HG03196 (cell line): ENCODE measurements at regions not wholly inside any gene's neighbourhood (a gene's known extent, or its start where the extent isn't known, plus 50 kb on each side); places are given as distances from the start of the nearest gene placed in this dataset.

Experiments
- ATAC-seq: cut with Tn5 transposase; IDR thresholded peaks from one replicate; pipeline ENCODE4 v1.9.1; 2021; ENCODE audit not compliant: unreplicated experiment

DNA sequence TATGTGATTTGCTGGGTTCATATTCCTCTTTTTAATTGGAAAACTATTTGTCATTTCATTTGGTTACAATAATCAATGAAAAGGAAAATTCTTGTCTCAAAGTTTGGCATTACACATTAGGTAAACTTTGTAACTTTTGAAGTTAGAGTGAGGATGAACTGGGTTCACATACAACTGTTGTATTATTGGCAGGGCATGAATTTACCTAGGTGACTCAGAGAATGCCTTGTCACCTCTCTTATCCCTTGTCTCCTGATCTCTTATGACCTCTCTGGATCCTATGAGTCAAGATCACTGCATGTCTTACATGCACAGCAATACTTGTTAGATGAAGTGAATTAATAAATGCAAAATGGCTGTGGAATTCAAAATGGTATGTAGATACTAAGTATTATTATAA, 563.4 kb upstream of the GCFC2 start:
- ATAC-seq, result no peak

DNA sequence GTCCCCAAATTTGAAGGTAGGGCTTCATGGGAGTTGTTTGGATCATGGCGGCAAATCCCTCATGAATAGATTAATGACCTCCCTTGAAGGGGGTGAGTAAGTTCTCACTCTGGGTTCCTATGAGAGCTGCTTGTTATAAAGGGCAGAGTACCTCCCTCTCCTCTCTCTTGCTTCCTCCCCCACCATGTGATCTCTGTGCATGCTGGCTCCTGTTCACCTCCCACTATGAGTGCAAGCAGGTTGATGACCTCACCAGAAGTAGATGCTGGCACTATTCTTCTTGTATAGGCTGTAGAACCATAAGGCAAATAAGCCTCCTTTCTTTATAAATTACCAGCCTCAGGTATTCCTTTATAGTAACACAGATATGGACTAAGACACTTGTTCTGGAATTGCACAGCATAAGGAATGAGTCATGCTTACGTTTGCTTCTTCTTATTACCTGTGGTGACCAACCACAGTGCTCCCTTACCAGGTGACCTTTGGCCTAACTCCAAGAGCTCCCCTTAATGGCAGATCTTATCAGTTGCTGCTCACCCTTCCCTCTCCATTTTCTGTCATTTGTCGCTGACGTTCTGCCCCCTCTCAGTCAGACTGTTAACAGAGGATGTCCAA, 559.5 kb upstream of the GCFC2 start:
- ATAC-seq, result no peak

GRCh38 chr2:76268902-76269620, 558.3 kb upstream of the GCFC2 start:
- ATAC-seq, result no peak

DNA sequence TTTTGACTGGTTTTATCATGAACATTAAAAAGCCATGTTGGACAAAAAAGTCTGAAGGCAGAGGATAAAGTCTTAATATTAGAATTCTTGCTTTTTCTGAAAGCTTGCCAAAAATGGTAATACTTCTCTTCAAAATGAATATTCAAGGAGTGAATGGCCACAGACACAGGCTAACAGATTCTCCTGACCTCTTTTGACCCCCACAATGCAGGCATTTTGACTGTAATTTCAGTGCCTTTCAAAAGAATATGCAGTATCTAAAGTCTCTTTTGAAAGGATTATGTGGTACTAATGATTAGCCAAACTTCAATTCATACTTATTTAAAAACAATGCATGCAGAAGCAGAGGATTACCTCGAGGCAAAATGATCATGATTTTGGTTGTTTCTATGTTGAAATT, 557.8 kb upstream of the GCFC2 start:
- no peak for ATAC-seq

DNA sequence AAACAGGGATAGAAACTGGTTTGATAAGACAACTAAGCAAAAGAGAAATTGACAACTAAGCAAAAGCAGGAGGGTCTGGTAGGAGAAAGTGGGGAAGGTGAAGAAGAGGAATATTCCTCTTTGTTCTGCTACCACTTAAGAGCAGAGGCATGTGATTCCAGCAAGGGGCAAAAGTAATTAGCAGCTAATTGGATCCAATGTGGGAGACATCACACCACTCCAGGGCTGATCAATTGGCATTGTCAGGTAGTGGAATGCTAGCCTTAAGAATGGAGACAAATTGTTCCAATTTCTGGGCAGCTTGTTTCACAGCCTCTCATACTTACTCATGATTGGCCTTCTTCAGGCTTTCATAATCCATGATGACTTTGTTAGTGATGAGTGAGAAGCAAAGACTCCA, 547.1 kb upstream of the GCFC2 start:
- no peak for ATAC-seq

DNA sequence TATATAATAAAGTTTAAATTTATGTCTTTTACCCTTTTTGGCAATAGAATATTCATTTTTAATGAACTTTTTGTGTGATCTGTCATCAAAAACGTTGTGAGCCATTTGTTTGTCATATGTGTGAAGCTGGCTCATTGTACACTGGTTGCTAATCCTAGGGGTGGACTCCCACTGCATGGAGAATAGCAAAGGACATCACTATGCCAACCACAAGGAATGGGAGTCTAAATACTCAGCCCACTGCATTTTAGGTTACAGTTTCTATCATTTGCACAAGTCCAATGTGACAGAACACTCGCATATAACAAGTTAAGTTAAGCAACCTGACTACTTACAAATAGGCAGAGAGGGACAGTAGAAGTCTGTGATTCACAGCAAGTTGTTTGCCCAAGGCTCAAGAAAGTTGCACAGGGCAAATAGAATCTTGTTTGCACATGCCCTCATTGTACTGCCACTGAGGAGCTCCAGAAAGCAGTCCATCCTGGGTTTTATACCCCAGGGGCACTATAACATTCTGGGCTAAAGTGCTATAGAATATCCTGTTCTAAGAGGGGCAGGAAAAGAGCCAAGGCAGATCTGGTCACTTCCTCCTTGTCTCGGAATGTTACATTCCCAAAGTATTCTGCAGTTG, 545.9 kb upstream of the GCFC2 start:
- no peak for ATAC-seq

- ATAC-seq, result no peak
Measured at GRCh38 chr2:76252704-76253103, 542.0 kb upstream of the GCFC2 start.

- ATAC-seq, result no peak
Measured at GRCh38 chr2:76251342-76251741, 540.6 kb upstream of the GCFC2 start.

DNA sequence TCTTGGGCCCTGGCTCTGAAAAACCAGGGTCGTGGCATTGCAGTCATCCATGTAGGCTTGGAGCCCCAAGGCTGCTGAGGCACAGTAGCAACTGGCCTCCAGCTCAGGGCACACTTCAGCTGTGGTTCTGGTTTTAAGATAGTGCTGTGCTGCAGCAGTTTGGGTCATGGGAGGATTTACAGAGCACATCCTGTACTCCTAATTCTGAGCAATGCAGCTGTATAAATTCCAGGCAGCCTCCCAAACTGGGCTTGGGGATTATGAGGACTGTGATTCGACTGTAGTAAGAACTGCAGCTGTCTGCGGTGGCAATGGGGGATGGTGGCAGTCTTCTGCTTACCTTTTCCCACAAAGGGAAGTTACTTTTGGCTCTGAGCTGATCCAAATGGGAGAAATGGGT, 536.3 kb upstream of the GCFC2 start:
- no peak for ATAC-seq

DNA sequence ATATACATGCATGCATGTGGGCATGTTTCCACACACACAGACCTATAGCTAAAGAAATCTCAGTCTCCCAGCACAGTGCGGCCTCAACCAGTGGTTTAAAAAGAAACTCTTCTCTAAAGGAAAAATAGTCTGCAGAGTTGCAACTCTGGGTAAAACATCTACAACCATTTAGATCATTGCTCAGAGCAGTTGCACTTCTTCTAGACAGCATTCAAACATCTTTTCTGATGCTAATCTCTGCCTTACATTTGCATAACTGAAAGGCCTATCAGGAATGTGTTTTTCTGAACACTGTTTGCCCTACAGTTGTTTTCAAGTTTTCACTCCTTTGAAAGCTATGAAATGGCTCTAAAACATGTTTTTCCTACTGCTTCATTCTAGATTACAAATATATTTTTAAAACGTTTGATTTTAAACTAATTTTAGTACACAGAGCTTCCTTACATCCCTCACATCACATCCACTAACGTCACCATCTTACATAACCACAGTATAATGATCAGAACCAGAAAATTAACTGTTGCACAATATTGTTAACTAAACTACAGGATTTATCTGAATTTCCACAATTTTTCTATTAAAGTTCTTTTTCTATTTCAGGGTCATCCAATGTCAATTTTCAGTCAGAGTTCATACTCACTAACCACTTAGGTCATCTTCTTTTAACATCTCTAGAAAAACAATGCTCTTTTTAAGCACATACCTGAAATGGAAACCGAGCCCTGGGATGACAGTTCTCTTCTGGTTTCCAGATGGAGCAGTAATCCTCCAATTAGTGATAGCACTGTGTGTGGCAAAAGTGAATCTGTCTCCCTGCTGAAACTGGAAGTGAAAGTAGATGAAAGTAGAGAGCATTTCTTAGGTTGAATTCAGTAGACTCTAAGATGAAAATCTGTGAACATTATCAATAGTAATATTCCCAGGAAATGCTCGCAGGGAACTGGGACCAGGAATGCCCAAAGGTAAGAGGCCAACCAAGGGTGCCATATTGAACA, 501.6 kb upstream of the GCFC2 start:
- ATAC-seq, result no peak

DNA sequence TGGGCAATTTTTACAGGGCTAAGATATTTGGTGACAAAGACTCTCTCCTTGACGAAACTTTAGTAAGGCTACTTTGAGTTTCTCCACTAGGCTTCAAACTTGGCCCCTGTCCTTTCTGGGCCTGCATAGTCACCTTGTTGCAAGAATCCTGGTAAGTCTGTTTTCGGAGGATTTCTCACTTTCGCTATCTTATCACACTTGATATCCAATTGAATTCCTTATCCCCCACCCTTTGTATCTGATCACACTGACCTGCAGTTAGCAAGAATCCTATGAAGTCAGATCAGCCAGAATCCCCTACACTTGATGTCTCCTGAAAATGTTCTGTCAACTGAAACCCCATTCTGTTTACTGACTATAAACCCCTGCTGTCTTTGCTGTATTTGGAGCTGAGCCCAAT, 499.8 kb upstream of the GCFC2 start:
- ATAC-seq, result no peak

DNA sequence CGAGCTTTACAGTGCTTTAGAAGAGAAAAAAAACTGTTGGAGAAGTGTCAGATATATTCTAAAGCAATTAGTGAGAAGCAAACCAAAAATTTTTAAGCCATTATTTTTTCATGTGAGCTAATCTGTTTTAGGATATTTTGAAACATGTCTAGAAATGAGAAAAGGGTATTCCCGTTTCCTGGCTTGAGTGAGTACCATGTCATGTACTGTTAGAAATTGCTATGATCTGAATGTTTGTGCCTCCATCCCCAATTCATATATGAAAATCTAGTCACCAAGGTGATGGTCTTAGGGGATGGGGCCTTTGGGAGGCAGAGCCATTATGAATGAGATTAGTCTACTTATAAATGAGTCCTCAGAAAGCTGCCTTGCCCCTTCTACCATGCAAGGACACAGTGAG, 493.3 kb upstream of the GCFC2 start:
- no peak for ATAC-seq

GRCh38 chr2:76202866-76203265, 492.2 kb upstream of the GCFC2 start:
- no peak for ATAC-seq

DNA sequence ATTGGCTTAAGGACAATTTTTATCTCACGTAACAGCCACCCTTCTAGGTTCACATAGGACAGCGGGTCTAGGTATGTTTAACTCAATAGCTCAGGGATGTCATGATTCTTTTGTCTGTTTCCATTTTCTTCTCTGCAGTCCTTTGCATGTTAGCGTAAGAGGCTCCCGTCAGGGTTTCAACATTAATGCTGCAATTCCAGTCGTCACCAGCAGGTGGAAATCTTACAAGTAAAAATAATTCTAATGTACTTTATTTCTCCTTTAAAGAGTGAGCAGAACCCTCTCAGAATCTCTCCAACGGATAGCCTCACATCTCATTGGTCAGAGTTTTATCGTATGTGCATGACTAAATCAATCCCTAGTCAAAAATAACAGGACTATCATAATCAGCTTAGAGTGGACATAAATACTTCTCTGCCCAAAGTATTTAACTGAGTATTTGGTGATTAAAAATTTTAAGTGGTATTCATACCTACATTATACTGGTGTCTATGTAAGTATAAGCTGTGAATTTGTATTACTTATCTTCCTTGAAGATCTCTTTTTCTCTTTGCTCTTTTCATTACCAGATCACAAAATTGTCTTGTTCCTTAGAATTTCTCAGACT, 487.2 kb upstream of the GCFC2 start:
- no peak for ATAC-seq

- no peak for ATAC-seq
Measured at GRCh38 chr2:76197428-76197827, 486.7 kb upstream of the GCFC2 start.

- no peak for ATAC-seq
Measured at GRCh38 chr2:76194031-76194775, 483.5 kb upstream of the GCFC2 start.

- ATAC-seq, result no peak
Measured at GRCh38 chr2:76193089-76193488, 482.4 kb upstream of the GCFC2 start.

DNA sequence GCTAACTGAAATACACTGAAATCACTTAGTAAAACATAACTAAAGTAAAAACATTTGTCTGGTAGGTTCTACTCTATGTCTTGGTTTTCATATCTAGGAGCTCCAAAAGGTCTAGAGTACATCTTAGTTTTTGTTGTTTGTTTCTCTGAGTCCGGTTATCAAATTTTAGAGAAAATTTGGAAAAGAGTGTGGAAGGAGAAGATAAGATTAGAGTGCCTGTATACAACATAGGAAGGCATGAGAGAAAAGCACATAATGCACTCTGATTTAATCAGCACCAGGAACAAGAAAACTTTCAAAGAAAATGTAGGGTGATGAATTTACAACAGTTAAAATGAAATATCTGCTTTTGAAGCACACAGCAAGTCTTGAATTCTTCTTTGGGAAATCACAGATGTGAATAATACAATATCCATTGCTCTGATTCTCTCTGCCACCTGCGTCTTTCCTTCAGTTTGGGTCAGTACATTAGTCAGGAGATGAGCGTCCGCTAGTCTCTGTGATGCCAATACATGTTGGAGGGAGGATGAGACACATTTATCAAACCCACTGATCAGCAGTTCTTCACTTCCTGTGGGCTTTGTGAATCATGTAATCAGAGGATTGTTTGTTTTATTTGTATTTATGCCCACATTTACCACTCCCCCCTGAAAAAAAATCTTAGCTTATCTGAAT, 477.8 kb upstream of the GCFC2 start:
- ATAC-seq, result no peak

DNA sequence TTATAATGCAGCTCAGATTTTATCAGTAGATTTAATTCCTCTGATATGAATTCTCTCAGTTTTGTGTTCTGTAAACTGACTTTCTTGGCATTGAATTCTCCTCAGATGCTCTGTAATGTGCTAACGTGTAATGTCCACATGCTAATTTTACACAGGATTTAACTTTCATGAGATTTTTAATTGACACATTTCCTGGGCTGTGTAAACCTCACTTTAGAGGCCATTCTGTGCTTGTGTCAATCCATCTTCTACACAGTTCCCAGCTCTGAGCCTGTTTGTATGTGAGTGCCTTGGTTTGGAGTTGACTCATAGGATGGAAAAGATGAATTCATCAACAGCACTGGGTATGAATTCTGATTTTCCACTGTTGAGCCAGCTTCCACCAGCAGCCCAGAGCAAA, 476.7 kb upstream of the GCFC2 start:
- ATAC-seq, result no peak

DNA sequence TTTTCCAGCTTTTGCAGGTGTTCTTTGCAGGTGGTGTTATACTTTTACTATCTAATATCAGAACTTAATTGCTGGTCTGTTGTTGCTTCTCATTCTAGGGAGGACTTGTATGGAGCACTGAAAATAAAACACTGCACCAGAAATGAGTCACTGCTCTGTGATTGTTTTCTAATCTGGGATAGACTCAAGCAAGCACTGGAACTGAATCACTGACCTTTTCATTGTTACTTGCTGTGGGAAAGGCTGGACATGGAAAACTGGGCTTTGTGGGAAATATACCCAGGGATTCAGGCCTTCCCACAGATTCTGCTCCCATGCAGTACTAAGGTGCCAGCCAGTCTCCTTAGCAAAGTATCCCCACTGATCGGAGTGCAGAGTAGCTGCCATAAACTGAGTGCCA, 470.0 kb upstream of the GCFC2 start:
- no peak for ATAC-seq
